ENCODE measurements at regions not wholly inside any gene's neighbourhood (a gene's known extent, or its start where the extent isn't known, plus 50 kb on each side); places are given as distances from the start of the nearest gene placed in this dataset.
A peak's percentile ranks its signal among the peaks of the same experiment; 100 is the strongest.

- no peaks in the 10 kb centered on the region for H3K9me3 Mint-ChIP-seq
- DNase-seq (no peak), ATAC-seq (ENCODE audit: poor library complexity) (no peak)
- Histone ChIP-seq H3K9me3 (ENCODE audit: control insufficient read depth in 1 of 2, insufficient read depth in 1 of 2, low read length in 2 of 2) (no peaks in the 10 kb centered on the region), H3K4me3 (ENCODE audit: low read length) (no peak overlapping the region), H3K27me3 (ENCODE audit: control insufficient read depth in 1 of 2, insufficient read depth in 2 of 2, low read length in 2 of 2) (no peaks in the 10 kb centered on the region), H3K36me3 (ENCODE audit: insufficient read depth, low read length) (no peaks in the 10 kb centered on the region), H3K27ac (ENCODE audit: low read depth in 1 of 2, low read length in 2 of 2) (no peak overlapping the region), H3K4me1 (ENCODE audit: insufficient read depth, low read length) (peaks cover 6% of the 10 kb centered on the region)
- TF ChIP-seq, protein P1, sequence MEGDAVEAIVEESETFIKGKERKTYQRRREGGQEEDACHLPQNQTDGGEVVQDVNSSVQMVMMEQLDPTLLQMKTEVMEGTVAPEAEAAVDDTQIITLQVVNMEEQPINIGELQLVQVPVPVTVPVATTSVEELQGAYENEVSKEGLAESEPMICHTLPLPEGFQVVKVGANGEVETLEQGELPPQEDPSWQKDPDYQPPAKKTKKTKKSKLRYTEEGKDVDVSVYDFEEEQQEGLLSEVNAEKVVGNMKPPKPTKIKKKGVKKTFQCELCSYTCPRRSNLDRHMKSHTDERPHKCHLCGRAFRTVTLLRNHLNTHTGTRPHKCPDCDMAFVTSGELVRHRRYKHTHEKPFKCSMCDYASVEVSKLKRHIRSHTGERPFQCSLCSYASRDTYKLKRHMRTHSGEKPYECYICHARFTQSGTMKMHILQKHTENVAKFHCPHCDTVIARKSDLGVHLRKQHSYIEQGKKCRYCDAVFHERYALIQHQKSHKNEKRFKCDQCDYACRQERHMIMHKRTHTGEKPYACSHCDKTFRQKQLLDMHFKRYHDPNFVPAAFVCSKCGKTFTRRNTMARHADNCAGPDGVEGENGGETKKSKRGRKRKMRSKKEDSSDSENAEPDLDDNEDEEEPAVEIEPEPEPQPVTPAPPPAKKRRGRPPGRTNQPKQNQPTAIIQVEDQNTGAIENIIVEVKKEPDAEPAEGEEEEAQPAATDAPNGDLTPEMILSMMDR (IDR thresholded peaks at IDR 0.05): no peak
- H3K4me3 Mint-ChIP-seq: no peak overlapping the region
- peaks cover 15% of the 10 kb centered on the region for H3K4me1 Mint-ChIP-seq (ENCODE audit: low read depth)
- H3K27me3 Mint-ChIP-seq: no peaks in the 10 kb centered on the region
- intact Hi-C loops (cut with DNase I, micrococcal nuclease): loop anchor here in 1 of 2 experiments (5.0 kb wide), 1 partner anchor 80 kb away; no protein-coding TSS in a partner anchor
- POLR2A ChIA-PET: no interaction called here
- H3K36me3 Mint-ChIP-seq (ENCODE audit: low read depth): no peaks in the 10 kb centered on the region
- CTCF ChIA-PET: no interaction called here
- no peak overlapping the region for H3K27ac Mint-ChIP-seq
Observed at GRCh38 chr2:106032676-106033075, 161.4 kb downstream of the UXS1 start.

GRCh38 chr2:106030287-106031268 lies 163.5 kb downstream of the UXS1 start:
- Mint-ChIP-seq H3K36me3 (ENCODE audit: low read depth) (no peaks in the 10 kb centered on the region), H3K4me3 (no peak overlapping the region), H3K27me3 (no peaks in the 10 kb centered on the region), H3K9me3 (no peaks in the 10 kb centered on the region), H3K27ac (no peak overlapping the region), H3K4me1 (ENCODE audit: low read depth) (peaks cover 25% of the 10 kb centered on the region)
- intact Hi-C loops (cut with DNase I, micrococcal nuclease): loop anchor here in 1 of 2 experiments (5.0 kb wide), 1 partner anchor 78 kb away; no protein-coding TSS in a partner anchor
- ATAC-seq (ENCODE audit: poor library complexity): no peak
- POLR2A ChIA-PET: no interaction called here
- Histone ChIP-seq H3K4me1 (ENCODE audit: insufficient read depth, low read length) (peaks cover 14% of the 10 kb centered on the region), H3K27ac (ENCODE audit: low read depth in 1 of 2, low read length in 2 of 2) (no peak overlapping the region), H3K27me3 (ENCODE audit: control insufficient read depth in 1 of 2, insufficient read depth in 2 of 2, low read length in 2 of 2) (no peaks in the 10 kb centered on the region), H3K36me3 (ENCODE audit: insufficient read depth, low read length) (no peaks in the 10 kb centered on the region), H3K4me3 (ENCODE audit: low read length) (no peak overlapping the region), H3K9me3 (ENCODE audit: control insufficient read depth in 1 of 2, insufficient read depth in 1 of 2, low read length in 2 of 2) (no peaks in the 10 kb centered on the region)
- CTCF ChIA-PET: no interaction called here
- TF ChIP-seq, protein P1 (IDR thresholded peaks at IDR 0.05): no peak
- no peak for DNase-seq

DNA sequence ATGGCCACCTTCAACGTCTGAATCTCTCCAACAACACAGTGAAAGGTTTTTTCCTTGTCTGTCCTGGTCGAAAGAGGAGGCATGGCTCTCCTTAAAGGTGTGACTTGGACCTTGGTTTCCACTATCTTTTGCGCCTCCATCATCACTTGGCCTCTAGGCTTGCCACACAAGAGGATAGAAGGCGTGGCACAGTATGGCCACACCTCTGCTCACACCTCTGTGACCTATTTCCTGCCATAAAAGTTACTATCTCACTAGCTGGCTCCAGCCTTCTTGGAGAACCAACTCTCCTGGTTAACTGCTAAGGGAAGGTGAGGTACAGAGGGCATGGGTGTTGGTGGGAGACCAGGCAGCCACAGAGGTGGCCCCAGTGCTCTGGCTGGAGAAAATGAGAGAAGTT lies 165.9 kb downstream of the UXS1 start:
- no peaks in the 10 kb centered on the region for H3K36me3 Mint-ChIP-seq (ENCODE audit: low read depth)
- TF ChIP-seq, protein P1 (IDR thresholded peaks at IDR 0.05): no peak
- no peaks in the 10 kb centered on the region for H3K27me3 Mint-ChIP-seq
- ChIA-PET POLR2A (no interaction called here), CTCF (no interaction called here)
- ATAC-seq (ENCODE audit: poor library complexity) (no peak), DNase-seq (peak in 1 of 14 experiments; percentile 23)
- no peaks in the 10 kb centered on the region for H3K27me3 ChIP-seq (ENCODE audit: control insufficient read depth in 1 of 2, insufficient read depth in 2 of 2, low read length in 2 of 2)
- H3K9me3 Mint-ChIP-seq: no peaks in the 10 kb centered on the region
- H3K4me3 ChIP-seq (ENCODE audit: low read length): no peak overlapping the region
- H3K36me3 ChIP-seq (ENCODE audit: insufficient read depth, low read length): no peaks in the 10 kb centered on the region
- H3K4me1 ChIP-seq (ENCODE audit: insufficient read depth, low read length): peaks cover 14% of the 10 kb centered on the region
- H3K27ac Mint-ChIP-seq: no peak overlapping the region
- H3K4me1 Mint-ChIP-seq (ENCODE audit: low read depth): peaks cover 34% of the 10 kb centered on the region
- no peaks in the 10 kb centered on the region for H3K9me3 ChIP-seq (ENCODE audit: control insufficient read depth in 1 of 2, insufficient read depth in 1 of 2, low read length in 2 of 2)
- intact Hi-C loops (cut with DNase I, micrococcal nuclease): no loop called here
- no peak overlapping the region for H3K4me3 Mint-ChIP-seq
- no peak overlapping the region for H3K27ac ChIP-seq (ENCODE audit: low read depth in 1 of 2, low read length in 2 of 2)

All from CD4-positive, alpha-beta T cell (primary cell).